ENCODE measurements at regions not wholly inside any gene's neighbourhood (a gene's known extent, or its start where the extent isn't known, plus 50 kb on each side); places are given as distances from the start of the nearest gene placed in this dataset.
"Not testable (repeated sequence)": the region's sequence is repeated elsewhere in the genome, so short reads cannot be mapped to it uniquely, and the experiment has no call there.

GRCh38 chr4:187408447-187408846 lies 587.1 kb upstream of the ZFP42 start:
- not testable (repeated sequence) for TF ChIP-seq CTCF (IDR thresholded peaks at IDR 0.05; ENCODE audit: poor library complexity); EZH2phosphoT487 (IDR thresholded peaks at IDR 0.05; ENCODE audit: low read depth, severe bottlenecking, unreplicated experiment)

Data from hepatocyte (in vitro differentiated cells).